Gastrocnemius medialis (tissue), 4 donors: ENCODE measurements at regions not wholly inside any gene's neighbourhood (a gene's known extent, or its start where the extent isn't known, plus 50 kb on each side); places are given as distances from the start of the nearest gene placed in this dataset.

Source experiments
- POLR2A ChIP-seq, 2 donors: fragments of 450-650 bp; IDR thresholded peaks; one replicate each; pipeline ENCODE4 v1.6.1; 2017; ENCODE audit warnings: antibody characterized with exemption in 2 of 2, mild to moderate bottlenecking in 2 of 2, moderate library complexity in 2 of 2
- TF ChIP-seq, protein P1 (sequence below), 5 experiments: fragments of 450-650 bp in 3 of 5; fragments of 200-600 bp in 2 of 5; sonication (generic) in 2 of 5; IDR thresholded peaks in 4 of 5; conservative IDR thresholded peaks in 1 of 5; 1 replicate in 4 of 5; 2 replicates in 1 of 5; pipeline ENCODE4 v1.5.1; 2016 to 2019; ENCODE audit warnings: antibody characterized with exemption in 5 of 5, mild to moderate bottlenecking in 3 of 5, moderate library complexity in 3 of 5

- TF ChIP-seq, protein P1, sequence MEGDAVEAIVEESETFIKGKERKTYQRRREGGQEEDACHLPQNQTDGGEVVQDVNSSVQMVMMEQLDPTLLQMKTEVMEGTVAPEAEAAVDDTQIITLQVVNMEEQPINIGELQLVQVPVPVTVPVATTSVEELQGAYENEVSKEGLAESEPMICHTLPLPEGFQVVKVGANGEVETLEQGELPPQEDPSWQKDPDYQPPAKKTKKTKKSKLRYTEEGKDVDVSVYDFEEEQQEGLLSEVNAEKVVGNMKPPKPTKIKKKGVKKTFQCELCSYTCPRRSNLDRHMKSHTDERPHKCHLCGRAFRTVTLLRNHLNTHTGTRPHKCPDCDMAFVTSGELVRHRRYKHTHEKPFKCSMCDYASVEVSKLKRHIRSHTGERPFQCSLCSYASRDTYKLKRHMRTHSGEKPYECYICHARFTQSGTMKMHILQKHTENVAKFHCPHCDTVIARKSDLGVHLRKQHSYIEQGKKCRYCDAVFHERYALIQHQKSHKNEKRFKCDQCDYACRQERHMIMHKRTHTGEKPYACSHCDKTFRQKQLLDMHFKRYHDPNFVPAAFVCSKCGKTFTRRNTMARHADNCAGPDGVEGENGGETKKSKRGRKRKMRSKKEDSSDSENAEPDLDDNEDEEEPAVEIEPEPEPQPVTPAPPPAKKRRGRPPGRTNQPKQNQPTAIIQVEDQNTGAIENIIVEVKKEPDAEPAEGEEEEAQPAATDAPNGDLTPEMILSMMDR (IDR thresholded peaks at IDR 0.05 in 4 of 5, conservative IDR thresholded peaks at IDR 0.05 in 1 of 5), result no peak
- TF ChIP-seq POLR2A (IDR thresholded peaks at IDR 0.05), result no peak
These were observed 650.6 kb upstream of the SALL1 start for GRCh38 chr16:51801635-51802034.
